HPDE6-E6E7 (cell line): ENCODE measurements at regions not wholly inside any gene's neighbourhood (a gene's known extent, or its start where the extent isn't known, plus 50 kb on each side); places are given as distances from the start of the nearest gene placed in this dataset.

Source experiments
- DNase-seq: peaks from one replicate; pipeline ENCODE4 v3.0.0; 2011; ENCODE audit warnings: missing footprints; ENCODE audit errors: extremely low spot score

GRCh38 chr3:117556646-117557407 is 847.2 kb downstream of the TUSC7 start:
- no peak for DNase-seq

- DNase-seq: no peak
Observed at GRCh38 chr3:117557464-117558090, 848.0 kb downstream of the TUSC7 start.

DNA sequence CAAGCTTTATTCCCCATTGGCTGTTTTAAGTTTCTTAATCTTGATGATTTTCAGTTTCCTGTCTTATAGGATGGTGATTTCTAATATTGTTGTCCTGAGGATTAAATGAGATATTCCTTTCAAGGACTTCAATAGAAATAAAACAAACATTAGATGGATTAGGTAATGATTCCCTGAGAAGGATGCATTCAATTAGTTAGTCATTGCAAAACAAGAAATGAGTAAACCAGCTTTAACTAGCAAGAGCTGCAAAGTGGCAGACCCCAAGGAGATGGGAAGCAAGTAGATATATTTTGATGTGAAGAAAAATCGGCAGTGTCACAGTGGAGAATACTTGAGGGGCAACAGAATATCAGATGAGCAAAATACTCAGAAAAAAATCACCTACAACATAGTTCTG is 849.1 kb downstream of the TUSC7 start:
- no peak for DNase-seq

DNA sequence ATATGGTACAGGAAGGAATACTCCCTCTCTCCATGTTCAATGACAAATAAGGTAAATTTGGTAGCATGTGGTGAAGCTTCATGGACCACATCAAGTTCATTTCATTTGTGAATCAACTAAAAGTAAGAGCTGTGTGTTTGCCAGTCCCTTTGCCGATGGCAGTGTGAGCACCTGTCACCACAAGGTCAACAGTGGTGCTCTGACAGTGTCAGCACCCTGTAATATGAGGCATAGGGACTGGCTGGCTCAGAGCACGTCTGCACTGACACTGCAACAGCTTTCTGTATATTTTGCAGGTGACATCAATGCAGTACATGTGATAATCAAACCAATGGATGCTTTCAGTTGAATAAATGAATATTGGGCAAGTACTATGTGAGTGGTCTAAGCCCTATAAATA is 852.4 kb downstream of the TUSC7 start:
- DNase-seq: no peak

DNA sequence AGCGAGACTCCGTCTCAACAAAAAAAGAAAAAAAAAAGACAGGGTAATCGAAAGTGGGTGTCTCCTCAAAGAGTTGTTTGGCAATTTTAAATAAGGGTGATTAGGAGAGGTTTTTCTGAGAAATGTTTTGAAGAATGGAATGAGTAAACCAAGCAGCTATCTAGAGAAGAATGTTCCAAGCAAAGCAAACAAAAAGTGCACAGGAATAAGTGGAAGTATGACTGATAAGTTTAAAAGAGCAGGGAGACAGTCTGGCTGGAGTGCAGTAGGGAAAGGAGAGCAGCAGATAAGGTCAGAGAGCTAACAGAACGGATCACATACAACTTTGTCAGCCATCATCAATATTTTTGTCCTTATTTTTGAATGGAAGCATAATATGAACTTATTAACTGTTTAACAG is 853.5 kb downstream of the TUSC7 start:
- DNase-seq: no peak

- DNase-seq: no peak
Observed at GRCh38 chr3:117565777-117566176, 856.2 kb downstream of the TUSC7 start.

DNA sequence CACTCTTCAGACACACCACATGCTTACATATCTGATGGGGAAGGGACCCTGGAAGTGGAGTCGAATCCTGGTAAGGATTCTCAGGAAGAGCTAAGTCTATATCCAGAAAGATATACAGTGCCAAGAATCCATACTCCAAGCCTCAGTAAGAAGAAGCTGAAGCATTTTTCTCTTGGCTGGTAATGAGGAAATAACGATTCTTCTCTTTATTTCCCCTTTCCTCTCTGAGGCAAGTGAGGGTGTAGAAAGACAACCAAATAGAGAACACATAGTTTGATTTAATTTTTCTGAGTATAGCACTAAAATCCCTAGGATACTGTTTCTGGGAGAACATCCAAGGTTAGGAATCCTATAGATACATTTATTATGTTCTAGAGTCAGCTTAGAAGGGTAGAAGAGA is 857.3 kb downstream of the TUSC7 start:
- no peak for DNase-seq

DNA sequence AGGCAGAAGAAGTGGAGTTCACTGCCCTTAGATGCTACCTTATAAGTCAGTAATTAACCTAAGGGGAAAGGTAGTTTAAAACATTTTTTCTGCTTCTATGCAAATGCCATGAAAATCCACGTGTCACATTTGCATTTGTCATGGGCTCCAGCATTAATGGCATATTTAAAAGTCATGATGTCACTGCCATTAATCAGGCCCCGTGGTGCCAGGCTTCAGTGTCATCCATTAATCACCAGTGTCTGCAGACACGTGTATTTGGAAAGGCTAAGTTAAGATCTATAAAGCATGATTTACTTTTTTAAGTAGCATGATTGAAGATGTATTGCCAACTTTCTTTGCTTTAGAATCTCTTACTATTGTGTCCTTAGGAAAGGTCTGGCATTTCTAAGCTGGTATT is 857.8 kb downstream of the TUSC7 start:
- no peak for DNase-seq

DNA sequence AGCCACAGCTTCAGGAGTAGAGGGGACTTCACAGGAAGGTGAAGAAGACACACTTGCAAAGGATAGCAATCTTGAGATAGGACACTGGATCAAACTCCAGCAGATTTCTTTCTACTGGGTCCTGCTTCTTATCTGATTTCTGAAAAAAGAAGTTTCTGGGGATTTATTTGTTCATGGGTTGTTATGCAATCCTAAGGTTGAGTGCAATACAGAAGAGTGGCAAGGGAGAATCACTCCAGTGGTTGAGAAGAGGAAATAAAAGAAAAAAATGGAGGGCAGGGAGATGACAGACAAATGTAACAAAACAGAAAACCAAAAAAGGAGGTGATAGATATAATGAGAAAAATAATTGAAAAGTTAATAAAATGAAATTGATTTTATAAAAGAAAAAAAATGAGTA is 858.3 kb downstream of the TUSC7 start:
- DNase-seq: no peak

DNA sequence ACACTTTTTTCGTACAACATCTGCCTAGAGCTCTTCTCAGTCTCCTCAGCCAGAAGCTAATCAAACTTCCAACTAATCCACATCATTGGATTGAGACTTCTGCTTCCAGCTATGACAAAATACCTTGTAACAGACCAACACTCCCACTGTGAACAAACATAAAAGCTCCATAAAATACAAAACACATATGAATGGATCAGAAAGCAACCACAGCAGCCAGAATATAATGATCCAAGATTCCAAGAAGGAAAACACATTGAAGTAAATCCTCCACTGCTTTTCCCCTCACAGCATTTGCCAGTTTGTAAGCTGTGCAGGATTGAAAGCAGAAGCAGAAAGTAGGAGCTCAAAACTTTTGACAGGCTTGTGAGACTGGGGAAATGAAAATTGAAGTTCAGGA is 863.2 kb downstream of the TUSC7 start:
- DNase-seq: no peak

- DNase-seq: no peak
Observed at GRCh38 chr3:117580806-117581205, 871.2 kb downstream of the TUSC7 start.

DNA sequence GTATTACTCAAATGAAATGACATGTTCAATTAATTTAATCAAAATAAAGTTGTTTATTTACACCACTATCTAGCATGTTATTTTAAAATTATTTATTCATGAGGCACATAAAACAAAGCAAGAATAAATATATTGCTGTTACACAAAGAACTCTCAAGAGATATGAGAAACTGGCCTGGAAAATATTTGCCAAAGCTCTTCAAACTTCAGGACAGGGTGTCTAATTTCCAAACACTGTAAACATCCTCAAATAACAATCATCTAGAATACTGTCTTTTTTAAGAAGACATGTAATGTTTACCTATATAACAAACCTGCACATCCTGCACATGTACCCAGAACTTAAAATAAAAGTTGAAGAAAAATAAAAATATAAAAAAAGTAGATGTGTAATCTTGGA is 876.6 kb downstream of the TUSC7 start:
- no peak for DNase-seq

DNA sequence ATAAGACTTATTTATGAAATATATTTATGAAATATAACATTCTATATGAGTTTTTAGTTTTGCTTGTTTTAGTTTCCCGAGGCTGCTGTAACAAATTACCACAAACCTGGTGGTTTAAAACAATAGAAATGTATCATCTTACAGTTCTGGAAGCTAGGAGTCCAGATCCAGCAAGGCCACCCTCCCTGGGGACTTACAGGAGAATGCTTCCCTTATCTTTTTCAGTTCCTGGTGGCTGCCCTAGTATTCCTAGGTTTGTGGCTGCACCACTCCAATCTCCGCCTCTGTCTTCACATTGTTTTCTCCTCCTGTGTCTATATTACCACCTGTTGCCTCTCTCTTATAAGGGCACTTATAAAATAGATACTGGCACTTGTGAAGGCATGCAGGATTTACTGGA is 877.8 kb downstream of the TUSC7 start:
- DNase-seq: no peak

DNA sequence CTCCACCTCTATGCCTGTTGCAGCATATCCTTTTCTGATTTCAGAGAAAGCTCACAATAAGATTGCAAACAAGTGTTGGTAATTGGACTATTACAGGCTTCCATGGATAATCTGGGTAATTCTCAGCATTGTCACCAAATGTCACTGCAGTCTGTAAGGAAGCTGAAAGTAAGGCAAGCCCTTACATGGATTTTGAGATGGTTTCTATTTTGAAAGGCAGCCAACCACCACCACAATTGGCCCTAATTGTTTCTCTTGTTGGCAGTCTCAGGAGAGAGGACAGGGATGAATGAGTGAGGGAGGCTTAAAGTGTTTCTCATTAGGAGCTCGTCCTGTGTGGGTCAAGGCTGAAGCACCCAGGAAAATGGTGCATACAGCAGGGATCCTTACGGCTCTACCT is 879.9 kb downstream of the TUSC7 start:
- no peak for DNase-seq

DNA sequence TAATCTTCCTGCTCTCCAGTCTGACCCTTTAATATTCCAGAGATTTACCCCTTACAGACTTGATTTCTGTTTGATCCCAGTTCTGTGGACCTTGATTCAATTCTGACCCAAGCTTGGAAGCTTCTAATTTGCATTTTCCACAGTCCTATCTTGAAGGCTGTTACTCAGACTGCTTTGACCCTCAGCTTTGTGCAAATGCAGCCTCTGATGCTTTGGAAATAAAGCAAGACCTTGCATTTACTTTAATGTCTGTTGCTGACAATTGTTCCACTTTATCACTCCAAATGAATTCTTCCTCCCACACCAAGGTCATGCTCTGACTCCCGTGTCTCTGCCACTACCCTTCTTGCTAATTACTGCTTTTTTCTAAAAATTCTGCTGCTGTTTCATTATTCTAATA is 886.0 kb downstream of the TUSC7 start:
- DNase-seq: no peak

DNA sequence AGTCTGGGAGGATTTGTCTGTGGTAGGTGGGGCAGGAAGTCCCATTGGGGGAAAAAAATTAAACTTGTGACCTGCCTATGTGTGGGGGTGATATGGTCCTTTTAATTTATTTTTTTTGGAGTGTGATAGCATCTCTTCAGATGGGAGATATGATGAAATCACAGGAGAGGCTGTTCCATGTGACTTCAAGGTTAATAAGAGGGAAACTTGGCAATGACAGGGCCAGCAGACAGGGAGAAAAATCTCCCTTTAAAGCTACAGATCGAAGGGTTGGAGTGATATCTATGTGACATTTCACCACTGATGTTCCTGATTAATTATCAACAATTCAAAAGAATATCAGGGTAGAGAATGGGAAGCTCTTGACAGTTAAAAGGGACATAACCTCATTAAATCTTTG is 886.9 kb downstream of the TUSC7 start:
- no peak for DNase-seq

- no peak for DNase-seq
Observed at GRCh38 chr3:117597865-117598264, 888.3 kb downstream of the TUSC7 start.

DNA sequence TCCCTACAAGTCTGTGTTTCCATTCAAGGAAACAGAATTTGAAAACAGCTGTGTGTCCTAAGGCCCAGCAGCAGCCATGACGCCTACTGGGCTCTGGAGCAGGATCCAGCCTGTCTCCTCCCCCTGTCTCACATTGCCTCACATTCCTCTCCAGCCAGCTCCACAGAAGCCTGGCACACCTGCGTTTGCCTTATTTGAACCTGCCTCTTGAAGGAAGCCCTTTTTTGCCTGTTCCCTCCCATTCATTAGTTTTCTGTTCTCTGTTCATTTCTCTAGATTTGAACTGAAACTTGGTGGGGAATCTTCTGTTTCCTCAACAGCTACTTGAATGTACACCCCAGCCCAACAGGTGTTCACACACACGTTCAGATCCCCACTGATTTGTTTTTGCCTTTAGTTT is 890.5 kb downstream of the TUSC7 start:
- no peak for DNase-seq

DNA sequence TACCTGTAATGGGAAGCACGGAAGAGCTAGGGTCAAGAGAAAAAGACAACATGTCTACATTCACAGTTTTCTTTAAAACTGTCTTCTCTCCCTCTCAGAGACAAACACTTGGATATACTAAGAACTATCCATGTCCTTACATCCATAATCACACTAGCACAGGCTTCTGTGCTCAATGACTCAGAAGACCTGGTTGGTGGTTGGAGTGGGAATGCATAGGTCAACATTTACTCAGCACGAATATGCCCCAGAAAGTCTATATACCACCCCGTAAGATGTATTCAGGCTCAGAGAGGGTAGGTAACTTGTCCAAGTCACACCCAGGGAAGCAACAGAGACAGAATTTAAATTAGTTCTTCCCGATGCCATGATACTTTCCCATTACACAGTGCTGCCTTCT is 891.1 kb downstream of the TUSC7 start:
- no peak for DNase-seq

GRCh38 chr3:117602058-117602644 is 892.6 kb downstream of the TUSC7 start:
- no peak for DNase-seq

DNA sequence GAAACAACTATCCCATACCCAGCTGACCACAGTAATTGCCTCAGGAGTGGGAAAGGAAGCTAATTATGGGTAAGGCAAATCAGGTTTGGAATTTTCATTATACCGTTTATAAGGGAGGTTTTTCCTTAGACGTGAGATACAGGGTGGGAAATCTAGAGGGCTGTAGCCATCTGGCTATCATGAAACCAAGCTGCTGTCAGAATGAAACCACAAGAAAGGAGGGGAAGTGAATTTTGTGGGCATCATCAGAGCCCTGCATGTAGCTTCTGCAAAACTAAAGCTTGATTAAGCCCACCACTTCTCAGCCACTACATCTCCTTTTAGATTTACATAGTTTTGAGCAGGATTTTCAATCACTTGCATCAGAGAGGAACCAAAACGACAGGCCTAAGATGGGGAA is 893.5 kb downstream of the TUSC7 start:
- DNase-seq: no peak

- no peak for DNase-seq
Observed at GRCh38 chr3:117606866-117607265, 897.3 kb downstream of the TUSC7 start.

DNA sequence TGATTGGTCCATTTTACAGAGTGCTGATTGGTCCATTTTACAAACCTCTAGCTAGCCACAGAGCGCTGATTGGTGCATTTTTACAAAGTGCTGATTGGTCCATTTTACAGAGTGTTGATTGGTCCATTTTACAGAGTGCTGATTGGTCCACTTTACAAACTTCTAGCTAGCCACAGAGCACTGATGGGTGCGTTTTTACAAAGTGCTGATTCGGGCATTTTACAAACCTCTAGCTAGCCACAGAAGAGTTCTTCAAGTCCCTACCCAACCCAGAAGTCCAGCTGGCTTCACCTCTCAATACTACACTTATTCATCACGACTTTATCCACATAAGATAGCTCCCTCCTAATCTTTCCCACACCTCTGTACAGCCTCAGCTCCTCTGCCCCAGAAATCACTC is 899.8 kb downstream of the TUSC7 start:
- DNase-seq: no peak
